ENCODE measurements at regions not wholly inside any gene's neighbourhood (a gene's known extent, or its start where the extent isn't known, plus 50 kb on each side); places are given as distances from the start of the nearest gene placed in this dataset.

DNA sequence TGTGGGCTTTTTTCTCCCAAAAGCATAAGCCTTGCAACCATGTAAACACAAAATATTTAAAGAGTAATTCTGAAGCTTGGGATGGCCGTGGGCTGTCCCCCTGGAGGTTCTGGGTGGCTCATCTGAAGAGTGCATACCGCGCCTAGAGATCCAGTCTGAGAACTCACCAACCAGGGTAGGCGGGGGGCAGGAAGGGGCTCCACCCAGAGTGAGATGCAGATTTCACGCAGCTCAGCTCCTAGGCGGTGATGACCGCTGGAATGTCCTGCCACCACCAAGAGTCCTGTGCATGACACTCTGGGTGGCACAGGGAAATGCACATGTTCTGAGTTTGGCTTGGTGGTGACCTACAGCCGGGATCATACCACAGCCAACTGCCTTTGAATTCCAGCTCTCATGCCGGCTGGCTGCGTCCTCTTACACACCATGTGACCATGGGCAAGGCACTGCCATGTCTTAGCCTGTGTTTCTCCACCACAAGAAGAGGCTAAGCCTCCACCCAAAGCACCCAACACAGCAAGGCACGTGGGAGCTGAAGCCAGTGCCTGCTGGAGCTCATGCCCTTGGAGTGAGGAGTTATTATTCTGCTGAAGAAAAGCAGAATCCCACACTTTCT, 125.1 kb upstream of the IQSEC1 start:
- DNase-seq (ENCODE audit: low read depth, low spot score): no peak
- ChIA-PET CTCF (interaction anchor here (0.8 kb wide), 1 partner anchor 31 kb away, joined by 3 read pairs; no protein-coding TSS in a partner anchor), POLR2A (no interaction called here)
- H3K4me3 ChIP-seq (ENCODE audit: low read depth, low read length): no peak overlapping the region
- TF ChIP-seq, protein P1, sequence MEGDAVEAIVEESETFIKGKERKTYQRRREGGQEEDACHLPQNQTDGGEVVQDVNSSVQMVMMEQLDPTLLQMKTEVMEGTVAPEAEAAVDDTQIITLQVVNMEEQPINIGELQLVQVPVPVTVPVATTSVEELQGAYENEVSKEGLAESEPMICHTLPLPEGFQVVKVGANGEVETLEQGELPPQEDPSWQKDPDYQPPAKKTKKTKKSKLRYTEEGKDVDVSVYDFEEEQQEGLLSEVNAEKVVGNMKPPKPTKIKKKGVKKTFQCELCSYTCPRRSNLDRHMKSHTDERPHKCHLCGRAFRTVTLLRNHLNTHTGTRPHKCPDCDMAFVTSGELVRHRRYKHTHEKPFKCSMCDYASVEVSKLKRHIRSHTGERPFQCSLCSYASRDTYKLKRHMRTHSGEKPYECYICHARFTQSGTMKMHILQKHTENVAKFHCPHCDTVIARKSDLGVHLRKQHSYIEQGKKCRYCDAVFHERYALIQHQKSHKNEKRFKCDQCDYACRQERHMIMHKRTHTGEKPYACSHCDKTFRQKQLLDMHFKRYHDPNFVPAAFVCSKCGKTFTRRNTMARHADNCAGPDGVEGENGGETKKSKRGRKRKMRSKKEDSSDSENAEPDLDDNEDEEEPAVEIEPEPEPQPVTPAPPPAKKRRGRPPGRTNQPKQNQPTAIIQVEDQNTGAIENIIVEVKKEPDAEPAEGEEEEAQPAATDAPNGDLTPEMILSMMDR (IDR thresholded peaks at IDR 0.05; ENCODE audit: insufficient read depth, low read length, missing control alignments): no peak

DNA sequence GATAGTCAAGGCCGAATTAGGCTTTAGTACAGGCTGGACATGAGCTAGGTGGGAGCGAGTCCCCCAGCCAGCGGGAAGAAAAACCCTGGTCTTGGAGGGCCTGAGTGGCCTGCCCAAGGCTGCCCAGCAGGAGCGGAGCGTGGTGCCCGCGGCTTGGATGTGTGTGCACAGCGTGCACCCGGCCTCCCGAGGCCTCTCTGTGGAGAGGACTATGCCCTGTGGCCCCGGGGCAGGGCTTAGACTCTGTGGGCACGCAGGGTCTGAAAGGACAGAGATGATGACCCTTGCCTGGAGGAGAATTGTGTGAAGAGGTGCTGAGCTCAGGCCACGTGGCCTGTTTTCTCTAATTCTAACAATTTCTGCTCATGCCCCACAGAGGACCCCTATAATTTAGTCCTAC, 124.6 kb upstream of the IQSEC1 start:
- POLR2A ChIA-PET: no interaction called here
- CTCF ChIA-PET: interaction anchor here (0.8 to 1.2 kb wide), 2 partner anchors 32 to 78 kb away, joined by 3 read pairs; no protein-coding TSS in a partner anchor

DNA sequence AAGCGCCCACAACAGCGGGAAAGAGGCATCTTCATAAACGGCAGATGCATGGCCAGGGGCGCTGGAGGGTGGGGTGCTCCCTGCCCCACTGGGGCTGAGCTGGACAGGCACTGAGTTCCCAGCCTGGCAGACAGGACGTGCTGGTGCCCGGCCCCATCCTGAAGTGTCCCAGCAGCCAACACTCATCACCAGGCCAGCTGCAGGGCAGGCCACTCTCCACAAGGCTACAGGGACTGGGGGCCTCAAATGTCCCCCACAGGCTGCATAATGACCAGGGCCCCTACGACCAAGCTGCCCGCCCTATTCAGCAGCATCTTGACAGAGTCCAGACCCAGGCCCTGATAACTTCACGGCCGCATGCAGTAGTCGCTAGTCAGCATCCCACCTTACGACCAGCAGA, 124.1 kb upstream of the IQSEC1 start:
- CTCF ChIA-PET: interaction anchor here (1.2 kb wide), 1 partner anchor 78 kb away, joined by 3 read pairs; no protein-coding TSS in a partner anchor
- POLR2A ChIA-PET: no interaction called here
- H3K4me3 ChIP-seq (ENCODE audit: low read depth, low read length): no peak overlapping the region

More for the DNA sequence above, 124.6 kb upstream of the IQSEC1 start:
- DNase-seq (ENCODE audit: low read depth, low spot score): no peak
- no peak overlapping the region for H3K4me3 ChIP-seq (ENCODE audit: low read depth, low read length)
- TF ChIP-seq, protein P1 (IDR thresholded peaks at IDR 0.05; ENCODE audit: insufficient read depth, low read length, missing control alignments): no peak

DNA sequence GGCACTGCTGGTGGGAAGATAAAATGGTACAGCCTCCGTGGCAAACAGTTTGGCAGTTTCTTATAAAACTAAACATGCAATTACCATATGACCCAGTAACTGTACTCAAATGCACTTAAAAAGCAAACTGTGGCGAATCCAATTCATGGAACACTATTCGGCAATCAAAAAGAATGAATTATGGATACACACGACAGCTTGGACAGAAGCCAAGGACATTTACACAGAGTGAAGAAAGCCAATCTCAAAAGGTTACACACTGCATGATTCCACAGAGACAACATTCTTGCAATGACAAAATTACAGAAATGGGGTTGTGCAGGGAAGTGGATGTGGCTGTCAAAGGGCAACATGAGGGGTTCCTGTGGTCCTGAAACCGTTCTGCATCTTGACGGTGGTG, 122.1 kb upstream of the IQSEC1 start:
- TF ChIP-seq, protein P1 (IDR thresholded peaks at IDR 0.05; ENCODE audit: insufficient read depth, low read length, missing control alignments): no peak
- CTCF ChIA-PET: no interaction called here
- POLR2A ChIA-PET: no interaction called here
- no peak overlapping the region for H3K4me3 ChIP-seq (ENCODE audit: low read depth, low read length)
- no peak for DNase-seq (ENCODE audit: low read depth, low spot score)

More for the DNA sequence above, 124.1 kb upstream of the IQSEC1 start:
- TF ChIP-seq, protein P1 (IDR thresholded peaks at IDR 0.05; ENCODE audit: insufficient read depth, low read length, missing control alignments): no peak
- no peak for DNase-seq (ENCODE audit: low read depth, low spot score)

DNA sequence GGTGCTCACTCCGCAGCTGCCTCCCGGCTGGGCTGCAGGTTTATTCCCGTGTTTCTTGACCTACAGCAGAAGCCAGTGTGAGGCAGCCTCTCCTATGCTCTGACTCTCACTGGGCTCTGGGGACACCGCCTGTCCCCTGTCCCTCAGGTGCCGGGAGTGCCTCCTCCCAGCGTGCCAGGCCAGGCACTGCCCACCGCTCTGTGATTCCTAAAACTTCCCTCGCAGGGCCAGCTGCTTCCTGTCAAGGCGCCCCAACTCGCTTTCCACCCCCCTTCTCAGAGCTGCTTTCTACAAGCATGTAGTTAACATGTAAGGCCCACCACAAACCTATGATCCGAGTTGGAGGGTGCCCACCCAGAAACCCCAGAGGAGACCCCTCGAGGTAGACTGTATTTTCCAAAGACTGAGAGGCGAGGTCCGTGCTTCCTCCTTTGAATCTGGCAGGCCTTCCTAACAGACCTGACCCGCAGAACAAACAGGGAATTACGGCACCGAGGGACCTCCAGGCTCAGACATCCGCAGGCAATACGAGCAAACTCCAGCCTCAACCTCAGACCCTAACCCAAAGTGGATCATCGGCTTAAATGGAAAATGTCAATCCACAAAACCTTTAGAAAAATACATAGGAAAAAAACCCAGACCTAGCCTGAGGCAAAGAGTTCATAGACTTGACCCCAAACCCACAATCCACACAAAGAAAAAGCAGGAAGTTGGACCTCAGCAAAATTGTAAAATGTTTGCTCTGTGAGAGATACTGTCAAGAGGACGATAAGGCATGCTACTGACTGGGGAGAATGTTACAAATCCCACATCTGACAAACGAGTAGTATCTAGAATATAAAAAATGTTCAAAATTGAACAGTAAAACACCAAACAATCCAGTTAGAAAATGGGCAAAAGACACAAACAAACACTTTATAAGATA, 121.3 kb upstream of the IQSEC1 start:
- ChIA-PET POLR2A (no interaction called here), CTCF (interaction anchor here (1.5 kb wide), 1 partner anchor 10 kb away, joined by 3 read pairs; no protein-coding TSS in a partner anchor)
- TF ChIP-seq, protein P1 (IDR thresholded peaks at IDR 0.05; ENCODE audit: insufficient read depth, low read length, missing control alignments): no peak
- no peak for DNase-seq (ENCODE audit: low read depth, low spot score)
- H3K4me3 ChIP-seq (ENCODE audit: low read depth, low read length): no peak overlapping the region
